ENCODE measurements at regions not wholly inside any gene's neighbourhood (a gene's known extent, or its start where the extent isn't known, plus 50 kb on each side); places are given as distances from the start of the nearest gene placed in this dataset.

- H3K4me3 ChIP-seq (ENCODE audit: low read length), result no peak overlapping the region
Measured at GRCh38 chr13:44760434-44760833, 184.3 kb upstream of the TSC22D1 start.

GRCh38 chr13:44759384-44760360 lies 183.5 kb upstream of the TSC22D1 start:
- no peak for DNase-seq (ENCODE audit: low read depth, low spot score)
- H3K4me3 ChIP-seq (ENCODE audit: low read length), result no peak overlapping the region

More at GRCh38 chr13:44760434-44760833, 184.3 kb upstream of the TSC22D1 start:
- DNase-seq (ENCODE audit: low read depth, low spot score), result no peak

- DNase-seq (ENCODE audit: low read depth, low spot score), result no peak
- no peak overlapping the region for H3K4me3 ChIP-seq (ENCODE audit: low read length)
Measured at GRCh38 chr13:44758630-44759383, 182.7 kb upstream of the TSC22D1 start.

GRCh38 chr13:44757671-44758070 lies 181.5 kb upstream of the TSC22D1 start:
- no peak for DNase-seq (ENCODE audit: low read depth, low spot score)
- H3K4me3 ChIP-seq (ENCODE audit: low read length), result no peak overlapping the region

GRCh38 chr13:44756276-44756810 lies 180.2 kb upstream of the TSC22D1 start:
- DNase-seq (ENCODE audit: low read depth, low spot score), result no peak
- no peak overlapping the region for H3K4me3 ChIP-seq (ENCODE audit: low read length)

- no peak overlapping the region for H3K4me3 ChIP-seq (ENCODE audit: low read length)
- no peak for DNase-seq (ENCODE audit: low read depth, low spot score)
Measured at GRCh38 chr13:44755872-44756271, 179.7 kb upstream of the TSC22D1 start.

GRCh38 chr13:44752164-44752563 lies 176.0 kb upstream of the TSC22D1 start:
- no peak for DNase-seq (ENCODE audit: low read depth, low spot score)
- no peak overlapping the region for H3K4me3 ChIP-seq (ENCODE audit: low read length)

- H3K4me3 ChIP-seq (ENCODE audit: low read length), result no peak overlapping the region
- DNase-seq (ENCODE audit: low read depth, low spot score), result no peak
Measured at GRCh38 chr13:44750630-44751029, 174.5 kb upstream of the TSC22D1 start.

- DNase-seq (ENCODE audit: low read depth, low spot score), result no peak
- H3K4me3 ChIP-seq (ENCODE audit: low read length), result no peak overlapping the region
Measured at GRCh38 chr13:44749906-44750305, 173.8 kb upstream of the TSC22D1 start.

GRCh38 chr13:44748439-44748838 lies 172.3 kb upstream of the TSC22D1 start:
- DNase-seq (ENCODE audit: low read depth, low spot score), result no peak
- no peak overlapping the region for H3K4me3 ChIP-seq (ENCODE audit: low read length)

- no peak overlapping the region for H3K4me3 ChIP-seq (ENCODE audit: low read length)
- no peak for DNase-seq (ENCODE audit: low read depth, low spot score)
Measured at GRCh38 chr13:44747179-44747578, 171.0 kb upstream of the TSC22D1 start.

- DNase-seq (ENCODE audit: low read depth, low spot score), result no peak
- H3K4me3 ChIP-seq (ENCODE audit: low read length), result no peak overlapping the region
Measured at GRCh38 chr13:44746690-44747089, 170.6 kb upstream of the TSC22D1 start.

- H3K4me3 ChIP-seq (ENCODE audit: low read length), result no peak overlapping the region
- DNase-seq (ENCODE audit: low read depth, low spot score), result no peak
Measured at GRCh38 chr13:44744880-44745633, 168.9 kb upstream of the TSC22D1 start.

- no peak overlapping the region for H3K4me3 ChIP-seq (ENCODE audit: low read length)
- no peak for DNase-seq (ENCODE audit: low read depth, low spot score)
Measured at GRCh38 chr13:44739539-44739938, 163.4 kb upstream of the TSC22D1 start.

- H3K4me3 ChIP-seq (ENCODE audit: low read length), result no peak overlapping the region
- DNase-seq (ENCODE audit: low read depth, low spot score), result no peak
Measured at GRCh38 chr13:44739120-44739519, 163.0 kb upstream of the TSC22D1 start.

- no peak for DNase-seq (ENCODE audit: low read depth, low spot score)
- H3K4me3 ChIP-seq (ENCODE audit: low read length), result no peak overlapping the region
Measured at GRCh38 chr13:44738463-44738862, 162.3 kb upstream of the TSC22D1 start.

GRCh38 chr13:44735806-44736205 lies 159.7 kb upstream of the TSC22D1 start:
- no peak overlapping the region for H3K4me3 ChIP-seq (ENCODE audit: low read length)
- DNase-seq (ENCODE audit: low read depth, low spot score), result no peak

- no peak for DNase-seq (ENCODE audit: low read depth, low spot score)
- H3K4me3 ChIP-seq (ENCODE audit: low read length), result no peak overlapping the region
Measured at GRCh38 chr13:44734201-44734707, 158.1 kb upstream of the TSC22D1 start.

GRCh38 chr13:44732503-44733098 lies 156.5 kb upstream of the TSC22D1 start:
- DNase-seq (ENCODE audit: low read depth, low spot score), result no peak

More at GRCh38 chr13:44732503-44733098, 156.5 kb upstream of the TSC22D1 start:
- H3K4me3 ChIP-seq (ENCODE audit: low read length), result no peak overlapping the region

All from Jurkat, Clone E6-1 (cell line).